Activated naive CD4-positive, alpha-beta T cell treated with anti-CD3 and anti-CD28 coated beads, Interleukin-2, amount 50 U/mL, for 72 hours (primary cell): ENCODE measurements at regions not wholly inside any gene's neighbourhood (a gene's known extent, or its start where the extent isn't known, plus 50 kb on each side); places are given as distances from the start of the nearest gene placed in this dataset.
"Not testable (repeated sequence)": the region's sequence is repeated elsewhere in the genome, so short reads cannot be mapped to it uniquely, and the experiment has no call there.

Experiments used
- ATAC-seq, 2 donors: fragments of 150-1000 bp; cut with Tn5 transposase; 2 replicates each; pipeline ENCODE4 v1.10.0; 2021; ENCODE audit warnings: mild to moderate bottlenecking in 2 of 2, moderate library complexity in 2 of 2
- DNase-seq, 2 donors: peaks; one replicate each; pipeline ENCODE4 v3.0.0; 2021 to 2022; ENCODE audit warnings: low spot score in 2 of 2
- H3K27ac Mint-ChIP-seq, 2 donors: one replicate each; pipeline ENCODE4 v1.8.0; 2022; ENCODE audit warnings: mild to moderate bottlenecking in 2 of 2, mixed read lengths in 2 of 2
- H3K36me3 Mint-ChIP-seq, 2 donors: one replicate each; pipeline ENCODE4 v1.8.0; 2022; ENCODE audit warnings: mixed read lengths in 2 of 2
- H3K9me3 Mint-ChIP-seq, 2 donors: one replicate each; pipeline ENCODE4 v1.8.0; 2022; ENCODE audit warnings: mixed read lengths in 2 of 2

DNA sequence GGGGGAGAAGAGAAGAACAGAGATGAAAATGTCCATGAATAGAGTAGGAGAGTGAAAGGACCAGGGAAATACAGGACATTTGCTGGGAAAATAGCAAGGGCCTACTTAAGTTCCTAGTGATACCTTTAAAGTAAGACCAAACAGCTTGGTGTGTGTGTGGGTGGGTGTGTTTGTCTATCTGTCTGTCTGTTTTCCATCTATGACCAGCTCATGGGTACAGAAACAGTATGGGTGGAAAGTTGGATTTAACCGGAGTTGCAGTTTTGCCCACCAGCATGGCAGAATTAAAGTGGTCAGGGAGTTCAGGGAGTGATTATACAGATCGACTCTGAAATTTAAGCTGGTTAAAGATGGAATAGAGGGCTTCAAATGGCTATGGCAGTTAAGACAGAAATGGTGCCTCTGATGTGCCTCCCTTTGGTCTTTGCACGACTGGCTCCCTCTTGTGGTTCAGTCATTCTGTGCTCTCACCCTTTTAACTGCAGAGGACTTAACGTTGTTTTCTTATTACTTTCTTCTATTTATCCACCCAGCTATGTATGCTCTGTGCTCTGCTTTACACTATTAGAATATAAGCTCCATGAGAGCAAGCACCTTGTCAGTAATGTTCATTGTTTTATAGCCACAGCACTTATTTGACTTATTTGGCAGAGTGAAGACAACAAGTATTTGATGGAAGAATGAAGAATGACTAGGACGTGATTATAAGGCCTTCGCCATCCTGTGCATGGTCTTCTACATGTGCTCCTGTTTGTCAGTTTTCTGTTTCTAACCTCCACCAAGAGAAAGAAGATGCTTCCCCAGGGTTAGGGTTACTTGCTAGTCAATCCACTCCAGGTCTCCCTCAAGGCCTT, 72.7 kb upstream of the AK4 start:
- ATAC-seq = peak; percentile 90
- Mint-ChIP-seq H3K9me3 (no peaks in the 10 kb centered on the region), H3K27ac (no peak overlapping the region), H3K36me3 (no peaks in the 10 kb centered on the region)
- DNase-seq = peak in 1 of 2 donors; percentile 54

DNA sequence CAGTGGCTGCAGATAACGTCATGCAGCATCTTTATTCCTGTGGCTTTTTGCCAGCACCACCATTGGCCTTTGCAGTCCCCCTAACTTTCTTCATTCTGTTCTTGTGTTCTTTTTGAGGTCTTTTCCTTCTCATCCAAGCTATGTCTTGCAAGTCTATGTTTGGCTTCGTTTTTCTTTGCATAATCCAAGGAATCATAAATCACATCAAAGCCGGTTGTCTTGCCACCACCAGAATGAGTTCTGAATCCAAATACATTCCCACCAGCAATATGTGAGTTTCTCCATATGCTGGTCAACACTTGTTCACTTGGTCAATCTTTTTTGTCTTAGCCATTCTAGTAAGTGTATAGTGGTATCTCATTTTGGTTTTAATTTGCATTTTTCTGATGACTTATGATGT, 70.6 kb upstream of the AK4 start:
- Mint-ChIP-seq H3K36me3 (no peaks in the 10 kb centered on the region), H3K27ac (no peak overlapping the region), H3K9me3 (no peaks in the 10 kb centered on the region)
- ATAC-seq (no peak), DNase-seq (no peak)

DNA sequence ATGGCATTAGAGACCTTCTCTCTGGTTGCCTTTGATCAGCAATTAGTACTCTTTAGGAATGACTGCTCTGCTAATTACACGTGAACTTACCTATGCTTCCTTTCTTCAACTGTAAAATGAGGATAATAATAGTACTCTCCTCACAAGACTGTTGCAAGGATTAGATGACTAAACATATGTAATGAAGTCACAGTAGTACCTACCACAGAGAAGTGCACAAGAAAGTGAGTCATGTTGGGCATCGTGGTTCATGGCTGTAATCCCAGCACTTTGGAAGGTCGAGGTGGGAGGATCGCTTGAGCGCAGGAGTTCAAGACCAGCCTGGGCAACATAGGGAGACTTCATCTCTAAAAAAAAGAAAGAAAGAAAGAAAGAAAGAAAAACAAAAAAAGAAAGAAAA, 68.1 kb upstream of the AK4 start:
- H3K27ac Mint-ChIP-seq = no peak overlapping the region
- ATAC-seq = peak; percentile 61 to 74
- no peaks in the 10 kb centered on the region for H3K9me3 Mint-ChIP-seq
- DNase-seq = no peak
- H3K36me3 Mint-ChIP-seq = no peaks in the 10 kb centered on the region

DNA sequence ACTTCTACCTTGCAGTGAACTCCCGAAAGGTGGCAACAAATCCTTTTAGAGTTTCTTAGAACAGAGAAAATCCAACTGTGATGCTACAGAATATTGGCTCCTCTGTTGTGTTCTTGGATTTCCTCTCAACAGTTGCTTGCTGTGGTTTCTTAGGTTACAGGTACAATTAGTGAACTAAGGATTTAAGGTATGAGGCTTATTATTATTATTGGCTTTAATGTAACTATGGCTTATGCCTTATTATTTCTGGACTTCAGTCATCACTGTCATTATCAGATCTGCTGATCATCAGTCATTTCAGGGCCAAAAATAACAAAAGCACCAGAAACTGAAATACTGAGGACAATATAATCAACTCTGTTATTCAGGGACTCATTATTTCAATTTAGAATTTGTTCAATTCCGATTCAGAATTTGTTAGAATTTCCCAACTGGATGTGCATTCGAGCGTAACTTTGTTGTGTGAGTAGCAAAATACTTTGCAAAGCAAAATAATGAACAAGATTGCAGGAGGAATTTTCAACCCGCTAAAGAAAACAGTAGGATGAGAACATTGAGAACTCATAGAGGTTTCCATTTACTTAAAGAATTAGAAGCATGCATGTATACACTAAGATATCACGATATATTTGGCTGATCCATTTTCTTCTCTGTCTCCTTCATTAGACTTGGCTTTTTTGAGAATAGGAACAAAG, 65.5 kb upstream of the AK4 start:
- Mint-ChIP-seq H3K36me3 (peaks cover 7 to 8% of the 10 kb centered on the region in 2 donors), H3K27ac (no peak overlapping the region), H3K9me3 (peaks cover 7 to 13% of the 10 kb centered on the region in 2 donors)
- no peak for ATAC-seq
- DNase-seq = no peak

DNA sequence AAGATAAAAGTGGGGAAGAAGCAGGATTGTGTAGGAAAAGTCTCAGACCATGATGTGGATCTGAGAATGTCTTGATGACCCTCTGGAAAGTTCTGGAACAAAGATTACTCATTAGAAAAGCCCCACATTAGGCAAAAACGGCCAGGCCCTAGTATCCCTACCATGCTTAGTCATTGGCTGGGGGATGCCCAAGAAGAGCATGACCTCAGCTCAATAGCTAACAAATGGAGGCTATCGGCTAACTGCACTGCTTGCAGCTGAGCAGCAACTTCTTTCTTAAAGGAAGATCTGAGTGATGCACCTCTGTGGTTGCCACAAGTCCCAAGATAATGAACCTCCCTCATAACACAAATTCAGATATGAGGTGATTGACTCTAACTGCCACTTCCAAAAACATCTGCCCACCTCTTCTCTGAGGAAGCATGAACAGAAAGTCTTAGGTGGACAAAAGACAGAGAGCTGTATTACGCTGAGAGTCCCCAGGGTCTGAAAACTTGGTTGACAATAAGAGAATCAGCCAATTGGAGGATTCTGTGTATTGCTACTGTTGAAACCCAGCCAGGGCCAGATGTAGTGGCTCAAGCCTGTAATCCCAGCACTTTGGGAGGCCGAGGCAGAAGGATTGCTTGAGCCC, 64.6 kb upstream of the AK4 start:
- Mint-ChIP-seq H3K36me3 (peaks cover 11 to 12% of the 10 kb centered on the region in 2 donors), H3K9me3 (peaks cover 10 to 17% of the 10 kb centered on the region in 2 donors), H3K27ac (no peak overlapping the region)
- DNase-seq (no peak), ATAC-seq (peak in 1 of 2 donors; percentile 59)

DNA sequence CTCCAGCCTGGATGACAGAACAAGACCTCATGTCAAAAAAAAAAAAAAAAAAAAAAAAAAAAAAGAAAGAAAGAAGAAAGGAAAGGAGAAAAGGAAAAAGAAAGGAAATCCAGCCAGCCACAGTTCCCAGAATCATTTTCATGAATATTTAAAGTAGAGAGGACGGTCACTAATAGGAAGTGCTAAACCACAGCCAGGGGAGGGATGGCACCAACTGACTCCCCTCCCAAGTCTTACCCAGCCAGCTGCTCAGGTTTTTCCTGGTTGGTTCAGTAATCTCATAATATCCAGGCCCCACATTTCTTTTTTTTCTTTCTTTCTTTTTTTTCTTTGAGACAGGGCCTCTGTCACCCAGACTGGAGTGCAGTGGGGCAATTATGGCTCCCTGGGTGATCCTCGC, 63.9 kb upstream of the AK4 start:
- H3K9me3 Mint-ChIP-seq = peaks cover 10 to 17% of the 10 kb centered on the region in 2 donors
- peaks cover 11 to 12% of the 10 kb centered on the region in 2 donors for H3K36me3 Mint-ChIP-seq
- DNase-seq = no peak
- no peak for ATAC-seq
- no peak overlapping the region for H3K27ac Mint-ChIP-seq

DNA sequence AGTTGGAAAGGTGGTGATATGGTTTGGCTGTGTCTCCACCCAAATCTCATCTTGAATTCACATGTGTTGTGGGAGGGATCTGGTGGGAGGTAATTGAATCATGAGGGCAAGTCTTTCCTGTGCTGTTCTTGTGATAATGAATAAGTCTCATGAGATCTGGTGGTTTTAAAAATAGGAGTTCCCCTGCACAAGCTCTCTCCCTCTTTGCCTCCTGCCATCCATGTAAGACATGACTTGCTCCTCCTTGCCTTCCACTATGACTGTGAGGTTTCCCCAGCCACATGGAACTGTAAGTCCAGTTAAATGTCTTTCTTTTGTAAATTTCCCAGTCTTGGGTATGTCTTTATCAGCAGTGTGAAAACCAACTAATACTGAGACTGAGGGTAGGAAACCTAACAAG, 60.5 kb upstream of the AK4 start:
- Mint-ChIP-seq H3K36me3 (peaks cover 11 to 12% of the 10 kb centered on the region in 2 donors), H3K9me3 (peaks cover 10 to 17% of the 10 kb centered on the region in 2 donors)
- DNase-seq, ATAC-seq, H3K27ac Mint-ChIP-seq: not testable (repeated sequence)

GRCh38 chr1:65090406-65090805, 57.6 kb upstream of the AK4 start:
- Mint-ChIP-seq H3K9me3 (peaks cover 10 to 17% of the 10 kb centered on the region in 2 donors), H3K36me3 (peaks cover 11 to 12% of the 10 kb centered on the region in 2 donors), H3K27ac (no peak overlapping the region)
- ATAC-seq (no peak), DNase-seq (no peak)

GRCh38 chr1:65092691-65093090, 55.3 kb upstream of the AK4 start:
- H3K9me3 Mint-ChIP-seq = peaks cover 1 to 2% of the 10 kb centered on the region in 2 donors
- H3K36me3 Mint-ChIP-seq = peaks cover 1 to 2% of the 10 kb centered on the region in 2 donors
- ATAC-seq = no peak
- no peak for DNase-seq
- no peak overlapping the region for H3K27ac Mint-ChIP-seq

- no peak overlapping the region for H3K27ac Mint-ChIP-seq
- ATAC-seq = no peak
Measured at GRCh38 chr1:65097076-65097475, 50.9 kb upstream of the AK4 start.

More at GRCh38 chr1:65097076-65097475, 50.9 kb upstream of the AK4 start:
- no peak for DNase-seq
- H3K36me3 Mint-ChIP-seq = peaks cover 0 to 4% of the 10 kb centered on the region in 2 donors
- H3K9me3 Mint-ChIP-seq = peaks cover 5 to 12% of the 10 kb centered on the region in 2 donors
